NCI-H1417 treated with DMSO at 0.1 percent for 48 hours (cell line): ENCODE measurements at regions not wholly inside any gene's neighbourhood (a gene's known extent, or its start where the extent isn't known, plus 50 kb on each side); places are given as distances from the start of the nearest gene placed in this dataset.
"Not testable (repeated sequence)": the region's sequence is repeated elsewhere in the genome, so short reads cannot be mapped to it uniquely, and the experiment has no call there.

Source experiments
- DNase-seq: peaks from one replicate; lab custom pipeline; 2025; lab: John Stamatoyannopoulos, UW

DNA sequence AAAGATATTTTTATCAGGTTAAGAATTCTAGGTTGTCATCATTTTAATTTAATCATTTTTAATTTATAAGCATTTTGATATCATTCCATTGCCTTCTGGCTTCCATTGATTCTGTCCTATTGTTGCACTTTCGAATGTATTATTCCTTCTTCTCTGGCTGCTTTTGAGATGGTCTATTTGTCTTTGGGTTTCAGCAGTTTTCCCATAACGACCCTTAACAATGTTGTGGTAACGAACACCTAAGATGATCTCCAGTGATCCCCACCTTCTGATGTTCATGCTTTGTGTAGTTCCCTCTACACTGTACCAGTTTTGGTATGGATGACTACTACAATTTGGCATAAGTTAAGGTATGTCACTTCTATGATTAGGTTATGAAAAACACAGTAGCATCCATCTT, 59.9 kb downstream of the MINAR1 start:
- DNase-seq: no peak

DNA sequence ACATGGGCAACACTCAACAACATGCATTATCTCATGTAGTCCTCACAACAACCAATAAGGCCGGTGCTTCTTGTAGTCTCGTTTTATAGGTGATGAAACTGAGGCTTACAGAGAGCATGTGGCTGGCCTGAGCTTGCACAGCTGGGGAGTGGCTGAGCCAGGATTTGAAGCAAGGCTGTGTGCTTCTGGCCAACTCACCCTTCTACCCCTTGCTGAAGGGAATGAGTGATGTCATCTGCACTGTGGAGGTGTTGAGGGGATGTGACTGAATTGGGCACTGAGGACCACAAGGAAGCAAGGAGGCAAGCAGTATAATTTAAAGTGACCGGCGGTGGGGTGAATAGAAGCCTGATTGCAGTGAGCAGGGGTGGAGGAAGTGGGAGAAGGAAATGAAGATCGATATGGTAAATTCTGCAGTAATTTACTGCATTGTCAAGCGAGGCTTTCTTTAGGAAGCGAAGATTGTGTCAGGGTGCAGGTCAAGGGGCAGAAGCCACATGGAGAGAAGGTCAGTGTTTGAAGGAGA, 62.3 kb downstream of the MINAR1 start:
- no peak for DNase-seq

DNA sequence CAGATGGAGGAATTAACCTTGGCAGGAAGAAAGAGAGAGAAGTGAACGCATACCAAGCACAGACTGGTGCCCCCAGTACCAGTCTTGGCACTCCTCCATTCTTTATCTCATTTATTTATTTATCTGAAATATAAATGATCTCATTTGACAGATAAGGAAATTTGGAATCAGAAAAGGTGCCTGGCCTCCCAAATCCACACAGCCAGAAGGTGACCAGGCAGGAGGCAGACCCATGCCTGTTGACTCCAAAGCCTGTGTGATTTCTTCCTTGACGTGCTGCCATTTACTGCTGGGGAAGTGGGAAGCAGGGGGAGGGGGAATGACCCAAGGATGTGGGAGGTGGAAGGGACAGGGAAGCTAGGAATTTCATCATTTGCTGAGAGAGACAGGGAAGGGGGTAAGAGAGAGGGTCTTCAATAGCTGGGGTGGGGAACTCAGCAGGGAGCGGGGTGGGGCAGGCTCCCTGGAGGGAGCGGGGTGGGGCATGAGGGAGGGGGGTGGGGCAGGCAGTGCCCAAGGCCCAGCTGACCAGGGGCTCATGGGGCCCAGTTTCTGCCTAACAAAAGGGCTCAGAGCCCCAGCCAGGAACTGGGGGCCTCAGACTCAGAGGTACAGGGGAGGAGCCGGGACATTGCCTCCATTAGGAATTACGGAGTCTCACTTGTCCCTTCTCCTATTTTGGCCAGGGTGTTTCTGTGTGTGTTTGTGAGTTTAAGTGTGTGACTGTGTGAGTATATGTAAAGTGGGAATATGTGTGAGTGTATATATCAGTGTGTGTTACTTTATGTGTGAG, 63.0 kb downstream of the MINAR1 start:
- no peak for DNase-seq

DNA sequence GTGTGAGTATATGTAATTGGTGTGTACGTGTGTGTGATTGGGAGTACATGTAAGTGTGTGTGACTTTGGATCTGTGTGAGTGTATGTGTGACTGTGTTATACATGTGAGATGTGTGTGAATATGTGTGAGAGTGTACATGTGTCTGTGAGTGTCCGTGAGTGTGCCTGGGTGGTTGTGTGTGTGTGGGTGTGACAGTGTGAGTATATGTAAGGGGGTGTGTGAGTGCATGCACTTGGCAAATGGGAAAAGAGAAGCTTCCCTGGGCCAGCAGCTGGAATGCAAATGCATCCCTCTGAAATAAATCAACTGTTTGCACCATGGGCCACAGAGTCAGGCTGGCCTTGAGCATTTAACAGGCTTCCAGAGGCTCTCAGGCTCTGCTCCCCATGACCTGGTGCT, 63.6 kb downstream of the MINAR1 start:
- no peak for DNase-seq

DNA sequence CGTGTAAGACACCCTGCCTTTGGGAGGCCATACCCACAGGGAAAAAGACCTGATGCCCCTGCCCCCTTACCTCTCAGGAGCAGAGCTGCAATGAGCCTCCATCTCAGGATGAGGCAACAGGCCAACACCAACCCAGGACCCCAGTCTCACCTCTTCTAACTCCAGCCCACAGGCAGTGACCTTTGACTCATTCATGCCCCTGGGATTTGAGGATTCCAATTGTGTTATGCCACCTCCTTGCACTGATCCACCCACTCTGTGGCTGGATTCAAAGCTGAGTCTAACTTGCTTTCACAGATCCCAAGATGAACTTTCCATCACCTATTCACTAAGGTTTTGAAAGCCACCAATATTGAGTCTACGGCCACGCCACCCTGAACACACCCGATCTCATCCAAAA, 64.7 kb downstream of the MINAR1 start:
- no peak for DNase-seq

DNA sequence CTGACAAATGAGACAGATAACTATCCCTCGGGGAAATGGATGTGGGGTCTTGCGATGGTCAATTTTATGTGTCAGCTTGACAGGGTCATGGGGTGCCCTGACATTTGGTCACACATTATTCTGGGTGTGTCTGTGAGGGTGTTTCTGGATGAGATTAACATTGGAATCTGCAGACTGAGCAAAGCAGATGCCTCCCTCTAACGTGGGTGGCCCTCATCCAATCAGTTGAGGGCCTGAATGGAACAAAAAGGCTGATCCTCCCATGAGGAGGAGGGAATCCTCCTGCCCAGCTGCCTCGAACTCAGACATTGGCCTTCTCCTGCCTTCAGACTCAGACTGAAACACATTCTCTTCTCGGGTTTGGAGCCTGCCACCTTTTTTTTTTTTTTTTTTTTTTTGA, 69.0 kb downstream of the MINAR1 start:
- DNase-seq: no peak

DNA sequence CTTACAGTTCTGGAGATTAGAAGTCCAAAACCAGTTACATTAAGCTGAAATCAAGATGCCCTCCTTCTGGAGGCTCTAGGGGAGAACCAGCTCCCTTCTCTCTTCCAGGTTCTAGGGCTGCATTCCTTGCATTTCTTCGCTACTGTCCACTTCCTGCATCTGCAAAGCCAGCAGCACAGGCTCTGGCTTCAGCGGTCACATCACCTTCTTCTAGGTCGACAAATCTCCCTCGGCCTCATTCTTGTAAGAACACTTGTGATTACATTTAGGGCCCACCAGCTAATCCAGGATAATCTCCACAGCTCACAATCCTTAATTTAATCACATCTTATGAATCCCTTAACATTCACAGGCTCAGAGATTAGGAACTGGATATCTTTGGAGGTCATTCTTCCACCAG, 73.8 kb downstream of the MINAR1 start:
- DNase-seq: no peak

DNA sequence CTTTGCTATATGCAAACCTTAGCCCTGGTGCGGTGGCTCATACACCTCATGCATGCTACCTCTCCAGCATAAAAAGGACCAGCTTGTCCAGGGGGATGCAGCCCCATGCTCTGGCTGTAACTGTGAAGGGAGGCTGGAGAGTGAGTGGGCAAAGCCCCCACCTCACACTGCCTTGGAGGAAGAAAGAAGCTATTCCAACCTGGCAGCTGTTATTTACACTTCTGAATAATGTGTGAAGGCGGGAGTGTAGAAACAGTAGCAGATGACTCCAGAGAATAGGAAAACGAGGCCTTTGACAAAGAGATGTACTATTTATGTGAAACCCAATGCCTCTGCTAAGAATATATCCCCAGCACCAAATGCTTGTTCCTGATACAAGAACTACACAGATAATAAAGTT, 80.7 kb downstream of the MINAR1 start:
- not testable (repeated sequence) for DNase-seq

DNA sequence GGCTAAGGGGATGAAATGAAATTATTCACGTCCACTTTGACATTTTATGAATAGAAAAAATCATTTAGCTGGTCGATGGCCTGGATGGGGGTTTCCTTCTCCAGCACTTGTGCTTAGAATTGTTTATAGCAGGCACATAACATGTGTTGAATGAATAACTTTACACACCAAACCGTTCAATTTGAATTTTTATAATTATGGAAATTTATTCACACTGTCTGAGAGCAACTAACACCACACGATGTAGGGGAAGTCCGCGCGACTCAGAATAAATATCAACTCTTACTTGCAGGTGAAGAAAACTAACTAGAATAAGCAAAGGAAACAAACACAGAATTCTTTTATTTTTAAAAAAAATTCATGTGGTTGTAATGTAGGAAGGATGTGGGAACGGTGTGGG, 81.3 kb downstream of the MINAR1 start:
- DNase-seq: no peak

DNA sequence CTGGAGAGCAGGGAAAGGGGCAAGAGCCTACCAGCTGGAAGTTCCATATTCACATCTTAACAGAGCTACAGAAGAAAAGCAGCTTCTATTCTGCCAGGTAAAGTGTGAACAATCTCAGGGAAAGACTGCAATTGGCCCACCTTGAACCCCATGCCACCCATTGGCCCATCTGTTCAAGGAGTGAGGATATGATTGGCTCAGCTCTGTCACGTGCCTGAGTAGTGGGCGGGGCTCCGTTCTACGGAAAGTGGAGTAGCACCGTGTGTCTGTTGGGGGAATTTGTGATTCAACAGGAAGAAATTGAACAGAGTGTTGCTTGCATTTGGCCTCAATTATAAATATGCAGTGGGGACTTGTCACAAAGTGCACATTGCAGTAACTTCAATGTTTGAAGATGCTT, 81.8 kb downstream of the MINAR1 start:
- no peak for DNase-seq

DNA sequence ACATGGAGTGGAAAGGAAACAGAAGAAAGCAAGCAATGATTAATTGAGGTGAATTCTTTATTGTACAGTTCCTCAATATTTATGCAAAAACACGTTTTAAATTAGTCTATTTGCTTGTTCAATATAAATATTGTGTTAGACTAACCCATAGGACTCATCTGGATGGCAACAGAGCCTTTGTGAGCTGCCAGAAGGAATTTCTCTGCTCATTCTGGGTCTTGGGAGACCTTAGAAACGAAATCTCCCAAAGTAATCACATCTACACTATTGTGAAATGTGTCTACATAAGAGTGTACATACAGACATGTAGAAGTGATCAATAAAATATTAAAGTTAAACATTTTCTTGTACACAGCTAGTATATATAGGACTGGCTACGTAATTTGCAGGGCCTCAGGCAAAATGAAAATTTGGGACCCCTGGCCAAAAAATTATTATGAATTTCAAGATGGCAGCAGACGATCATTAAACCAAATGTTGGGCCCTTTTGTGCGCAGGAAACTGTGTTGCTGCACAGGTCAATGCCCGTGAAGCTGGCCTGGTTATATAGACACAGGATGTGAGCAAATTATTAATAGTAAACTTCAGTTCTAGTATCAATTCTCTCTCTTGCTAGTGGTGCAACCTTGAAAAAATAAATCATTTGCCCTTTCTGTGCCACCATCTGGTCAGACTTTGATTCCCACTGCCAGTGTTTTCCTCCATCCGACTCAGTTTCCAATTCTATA, 83.3 kb downstream of the MINAR1 start:
- no peak for DNase-seq

DNA sequence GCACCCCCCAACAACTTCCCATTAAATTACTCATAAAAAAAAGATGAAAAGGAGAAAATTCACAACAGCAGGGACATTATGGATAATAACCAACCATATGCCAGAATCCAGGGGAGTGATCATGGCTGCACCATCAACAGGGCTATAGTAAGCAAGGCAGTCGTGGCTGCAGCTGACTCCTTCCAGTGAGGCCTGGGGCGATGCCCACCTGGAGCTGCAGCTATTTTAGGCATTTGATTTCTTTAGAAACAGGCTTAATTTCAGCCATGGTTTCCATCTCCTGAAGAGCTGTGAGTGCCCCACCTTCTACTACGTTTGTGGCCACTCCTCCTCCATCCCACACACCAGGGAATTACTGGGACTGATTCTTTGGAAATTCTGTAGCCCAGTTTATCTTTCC, 84.0 kb downstream of the MINAR1 start:
- no peak for DNase-seq

DNA sequence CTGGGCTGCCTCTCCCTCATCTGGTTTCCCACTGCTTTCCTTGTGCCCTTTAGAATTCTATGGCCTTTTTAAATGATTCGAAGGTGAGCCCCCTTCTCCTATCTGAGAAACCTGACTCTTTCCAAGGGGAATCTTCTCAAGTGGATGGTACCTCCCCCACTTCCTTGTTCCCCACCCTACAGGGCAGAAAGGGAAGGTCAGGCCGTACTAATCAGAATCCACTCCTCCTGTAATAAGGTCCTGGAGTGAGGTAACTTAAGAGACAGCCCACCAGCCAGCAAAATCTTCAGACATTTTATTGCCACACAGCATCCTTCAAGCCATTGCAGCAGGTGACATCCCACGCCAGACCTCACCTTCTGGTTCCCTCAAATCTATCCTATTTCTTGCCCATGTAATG, 84.5 kb downstream of the MINAR1 start:
- no peak for DNase-seq

DNA sequence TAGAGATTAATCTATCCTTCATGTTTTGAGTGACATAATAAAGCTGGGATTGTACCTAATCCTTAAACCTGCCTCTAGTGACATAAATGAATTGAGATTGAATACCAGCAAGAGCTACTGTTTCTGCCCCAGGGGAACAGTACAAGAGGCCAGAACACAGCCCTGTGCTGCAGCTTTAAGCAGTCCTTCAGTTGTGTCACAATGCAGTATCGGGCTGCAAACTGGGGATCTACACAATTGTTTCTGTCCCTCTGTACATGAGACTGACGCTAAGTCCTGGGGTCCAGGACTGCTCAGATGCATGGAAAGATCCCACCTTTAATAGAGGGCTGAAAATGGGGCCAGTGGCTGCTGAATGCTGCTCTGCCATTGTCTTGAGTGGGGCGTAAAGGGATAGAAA, 87.5 kb downstream of the MINAR1 start:
- DNase-seq: no peak

DNA sequence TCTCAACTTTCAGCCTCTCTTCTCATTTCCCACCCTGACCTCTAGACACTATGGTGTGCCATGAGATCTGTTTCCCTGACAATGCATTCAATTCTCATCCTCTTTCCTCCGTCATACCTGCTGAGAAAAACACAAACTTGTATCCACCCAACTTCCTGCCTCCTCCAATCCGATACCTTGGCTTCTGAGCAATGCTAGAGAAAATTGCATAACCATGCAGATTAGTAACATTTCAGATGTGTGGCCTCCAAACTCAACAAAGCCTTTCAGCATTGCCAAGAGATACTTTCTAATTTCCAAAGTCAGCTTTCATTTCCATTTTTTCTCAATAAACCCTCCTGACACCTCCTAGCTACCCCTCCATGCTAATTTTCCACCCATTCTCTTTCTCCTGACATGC, 88.5 kb downstream of the MINAR1 start:
- DNase-seq: no peak

DNA sequence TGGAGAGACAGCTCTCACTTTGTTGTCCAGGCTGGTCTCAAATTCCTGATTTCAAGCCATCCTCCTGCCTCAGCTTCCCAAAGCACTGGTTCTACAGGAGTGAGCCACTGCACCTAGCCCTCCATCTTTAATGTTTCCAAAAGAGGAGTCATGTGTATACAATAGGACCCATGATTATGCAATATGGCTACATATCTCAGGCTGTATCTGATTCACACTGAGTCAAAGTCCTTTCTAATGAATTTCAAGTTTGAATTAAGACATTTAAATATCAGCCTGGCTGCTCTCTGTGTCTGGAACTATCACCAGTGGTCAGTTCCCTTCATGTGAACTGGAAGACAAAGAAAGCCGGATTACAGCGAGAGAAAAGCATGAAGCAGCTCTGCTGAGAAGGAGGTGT, 90.5 kb downstream of the MINAR1 start:
- no peak for DNase-seq

DNA sequence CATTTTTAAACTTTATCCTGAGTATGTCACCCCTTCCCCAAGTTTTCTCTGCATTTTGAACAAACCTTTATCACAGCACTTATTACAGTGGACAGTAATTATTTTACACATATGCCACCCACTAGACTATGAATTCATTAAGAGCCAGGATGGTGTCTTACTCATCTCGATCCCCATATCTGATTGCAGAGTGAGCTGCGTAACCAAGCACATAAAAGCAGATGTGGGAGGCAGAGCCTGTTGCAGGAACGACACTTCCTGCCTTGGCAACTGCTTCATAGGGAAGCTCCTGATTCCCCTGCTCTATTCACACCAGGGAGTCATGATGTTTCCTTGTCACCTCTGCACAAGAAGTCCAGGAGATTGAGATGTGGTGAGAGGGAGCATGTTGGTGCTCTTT, 91.1 kb downstream of the MINAR1 start:
- DNase-seq: no peak

DNA sequence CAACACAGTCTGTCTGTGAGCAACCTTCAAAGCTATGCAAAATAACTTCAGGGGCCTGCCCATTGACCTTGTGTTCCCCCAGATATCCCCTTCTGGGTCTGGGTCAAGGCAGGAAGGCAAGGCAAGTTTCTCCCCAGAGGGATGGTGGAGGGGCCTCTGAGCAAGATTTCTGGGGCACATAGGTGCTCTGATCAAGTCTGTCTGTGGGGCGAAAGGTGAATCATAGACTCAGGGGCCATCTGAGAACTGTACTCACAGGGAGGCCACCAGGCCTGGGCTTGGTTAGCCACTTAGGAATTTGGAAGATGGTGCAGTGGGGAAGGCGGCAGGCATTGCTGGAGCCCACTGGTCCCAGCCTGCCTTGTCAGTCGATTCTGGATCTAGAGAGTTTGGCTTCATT, 92.4 kb downstream of the MINAR1 start:
- DNase-seq: no peak

DNA sequence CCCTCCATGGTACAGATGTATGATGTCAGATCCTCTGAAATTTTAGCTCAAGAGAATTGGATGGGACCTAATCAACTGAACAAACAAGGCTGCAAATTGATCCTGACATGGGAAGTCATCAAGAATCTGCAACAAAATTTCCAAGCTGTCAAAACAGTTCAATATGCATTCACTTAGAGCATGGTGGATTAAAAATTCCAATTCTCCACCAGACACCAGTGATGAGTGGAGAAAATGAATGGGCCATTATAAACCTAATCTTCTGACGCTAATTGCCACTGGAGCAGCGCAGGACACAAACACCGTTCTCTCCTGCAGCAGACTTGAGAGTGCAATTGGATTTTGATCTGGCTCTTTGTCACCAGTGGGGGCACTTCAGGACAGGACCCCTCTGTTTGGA, 94.2 kb downstream of the MINAR1 start:
- no peak for DNase-seq

DNA sequence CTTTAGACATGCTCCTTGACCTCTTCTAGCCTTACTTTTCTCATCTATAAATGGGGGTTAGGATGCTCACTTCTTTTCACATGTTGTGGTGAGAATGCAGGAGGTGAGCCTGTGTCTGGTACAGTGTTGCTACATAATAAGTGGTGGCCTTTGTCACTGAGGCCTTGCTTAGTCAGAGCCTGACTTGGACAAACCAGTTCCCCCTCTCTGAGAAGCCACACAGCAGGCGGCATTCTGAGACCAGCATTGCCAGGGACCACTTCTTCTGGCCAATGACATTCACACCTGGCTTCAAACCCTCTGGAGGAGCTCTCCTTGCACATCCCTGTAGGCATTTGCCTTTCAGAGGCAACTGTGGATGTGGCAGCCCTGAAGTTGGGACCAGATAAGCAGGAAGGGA, 95.7 kb downstream of the MINAR1 start:
- DNase-seq: no peak

DNA sequence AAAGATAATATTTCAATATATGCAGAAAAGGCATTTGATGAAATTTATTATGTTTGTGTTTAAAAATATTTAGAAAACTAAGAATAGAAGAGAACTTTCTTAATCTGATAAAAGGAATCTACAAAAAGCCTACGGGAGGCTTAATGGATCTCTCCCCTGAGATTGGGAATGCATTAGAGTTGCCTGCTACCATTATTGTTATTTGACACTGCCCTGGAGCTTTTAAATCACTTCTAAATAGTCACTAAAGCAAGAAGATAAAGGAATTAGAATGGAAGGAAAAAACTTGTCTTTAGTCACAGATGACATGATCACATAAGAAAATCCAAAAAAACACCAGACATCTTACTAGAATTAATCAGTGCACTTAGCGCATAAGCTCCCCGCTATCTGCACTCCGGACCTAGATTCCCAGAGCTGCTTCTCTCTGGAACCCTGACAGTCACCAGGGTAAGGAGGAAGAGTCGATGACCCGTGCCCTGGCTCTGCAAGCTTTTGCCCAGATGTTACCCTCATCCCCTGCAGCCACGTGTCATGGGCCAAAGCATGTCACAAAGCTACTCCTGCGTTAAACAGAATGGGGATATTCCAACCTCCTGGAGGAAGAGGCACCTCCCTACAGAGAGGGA, 97.1 kb downstream of the MINAR1 start:
- no peak for DNase-seq

DNA sequence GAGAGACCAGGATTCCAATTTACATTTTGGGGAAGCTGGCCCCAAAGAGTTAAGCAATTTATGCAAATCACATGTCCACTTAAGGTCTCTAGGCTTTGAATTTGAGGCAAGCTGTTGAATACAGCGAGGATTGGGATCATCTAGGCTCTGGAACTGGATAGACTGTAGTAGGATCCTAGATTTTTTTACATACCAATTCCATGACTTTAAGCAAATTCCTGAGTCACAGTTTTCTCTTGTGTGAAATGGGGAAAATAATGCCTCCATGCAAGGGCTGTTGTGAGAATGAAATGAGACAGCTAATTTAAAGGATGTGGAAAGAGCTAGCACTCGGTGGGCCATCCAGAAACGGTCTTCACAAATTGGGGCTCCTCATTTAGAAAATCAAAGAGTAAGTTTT, 103.4 kb downstream of the MINAR1 start:
- no peak for DNase-seq

DNA sequence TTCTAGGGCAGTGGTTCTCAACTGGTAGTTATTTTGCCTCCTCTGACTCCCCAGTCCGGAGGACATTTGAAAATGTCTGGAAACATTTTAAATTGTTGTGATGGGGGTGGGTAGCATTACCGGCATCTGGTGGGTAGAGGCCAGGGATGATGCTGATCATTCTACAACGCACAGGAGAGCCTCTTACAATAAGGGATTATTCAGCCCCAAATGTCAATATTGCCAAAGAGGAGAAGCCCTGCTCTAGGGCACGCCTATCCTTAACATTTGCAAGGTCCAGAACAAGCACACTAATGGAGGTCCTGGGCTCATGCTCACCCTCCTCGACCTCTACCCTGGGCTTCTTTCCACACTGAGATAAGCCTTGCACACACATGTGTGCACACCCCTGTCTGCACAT, 106.4 kb downstream of the MINAR1 start:
- DNase-seq: no peak
